GM12891 (cell line): ENCODE measurements at regions not wholly inside any gene's neighbourhood (a gene's known extent, or its start where the extent isn't known, plus 50 kb on each side); places are given as distances from the start of the nearest gene placed in this dataset.

Experiments used
- POLR2A ChIP-seq: IDR thresholded peaks from 2 replicates; pipeline ENCODE4 v1.6.1; 2011; ENCODE audit warnings: low read depth, low read length, control low read depth
- POLR2AphosphoS5 ChIP-seq: IDR thresholded peaks from 2 replicates; pipeline ENCODE4 v1.6.1; 2011; ENCODE audit warnings: low read depth, low read length, control low read depth
- SPI1 ChIP-seq: IDR thresholded peaks from 2 replicates; pipeline ENCODE4 v1.6.1; 2011; ENCODE audit warnings: low read depth, low read length, control low read depth
- TAF1 ChIP-seq: IDR thresholded peaks from 2 replicates; pipeline ENCODE4 v1.6.1; 2011; ENCODE audit warnings: low read depth, low read length, control low read depth

DNA sequence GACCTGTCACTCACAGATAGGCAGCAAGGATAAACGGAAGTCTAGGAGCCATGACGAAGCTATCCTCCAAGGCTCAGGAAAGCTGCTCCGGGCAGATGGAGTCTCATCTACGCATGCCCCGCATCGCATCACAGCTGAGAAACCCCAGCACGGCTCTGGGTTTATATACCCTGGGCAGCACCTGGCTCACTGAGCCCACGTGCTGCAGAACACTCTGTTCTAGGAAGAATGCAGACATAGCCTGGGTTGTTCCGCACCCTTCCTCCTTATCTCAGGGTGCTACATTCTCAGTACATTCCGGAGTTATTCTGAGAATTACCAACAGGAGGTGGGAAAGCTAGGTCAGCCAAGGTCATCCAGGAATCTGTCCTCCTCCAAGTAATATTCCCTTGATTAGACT lies 260.4 kb downstream of the CBLN4 start:
- TF ChIP-seq POLR2AphosphoS5 = no peak
- TF ChIP-seq POLR2A = no peak
- TF ChIP-seq TAF1 = no peak
- TF ChIP-seq SPI1 = no peak
